ENCODE measurements at regions not wholly inside any gene's neighbourhood (a gene's known extent, or its start where the extent isn't known, plus 50 kb on each side); places are given as distances from the start of the nearest gene placed in this dataset.

DNA sequence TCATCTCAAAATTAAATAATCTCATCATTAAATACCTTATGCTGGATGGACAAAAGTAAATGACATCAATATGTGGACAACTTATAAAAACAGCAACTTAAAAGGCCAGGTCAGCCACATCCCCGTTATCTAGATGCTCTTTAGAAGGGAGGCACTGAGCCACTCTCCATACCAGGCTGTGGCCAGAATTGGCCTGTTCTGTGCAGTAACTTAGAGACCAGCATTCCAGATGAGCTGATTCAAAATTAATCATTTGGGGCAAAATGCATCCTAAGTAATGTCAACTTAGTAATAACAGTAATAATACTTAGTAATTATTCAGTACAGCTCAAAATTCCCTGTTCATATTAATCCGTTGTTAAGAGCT lies 373.6 kb downstream of the FBXW7 start:
- ChIA-PET CTCF (no interaction called here), POLR2A (no interaction called here)
- H3K4me3 ChIP-seq (ENCODE audit: low read depth, low read length) = no peak overlapping the region
- TF ChIP-seq CTCF (IDR thresholded peaks at IDR 0.05; ENCODE audit: insufficient read depth, low read length, missing control alignments) = no peak
- DNase-seq (ENCODE audit: low read depth, low spot score) = no peak

GRCh38 chr4:152161676-152162330 lies 374.1 kb downstream of the FBXW7 start:
- no peak overlapping the region for H3K4me3 ChIP-seq (ENCODE audit: low read depth, low read length)
- no peak for DNase-seq (ENCODE audit: low read depth, low spot score)
- no peak for TF ChIP-seq CTCF (IDR thresholded peaks at IDR 0.05; ENCODE audit: insufficient read depth, low read length, missing control alignments)
- CTCF ChIA-PET = no interaction called here
- POLR2A ChIA-PET = no interaction called here

GRCh38 chr4:152160225-152160800 lies 375.6 kb downstream of the FBXW7 start:
- TF ChIP-seq CTCF (IDR thresholded peaks at IDR 0.05; ENCODE audit: insufficient read depth, low read length, missing control alignments) = no peak
- no peak overlapping the region for H3K4me3 ChIP-seq (ENCODE audit: low read depth, low read length)
- CTCF ChIA-PET = no interaction called here
- DNase-seq (ENCODE audit: low read depth, low spot score) = no peak
- POLR2A ChIA-PET = no interaction called here

- no peak for TF ChIP-seq CTCF (IDR thresholded peaks at IDR 0.05; ENCODE audit: insufficient read depth, low read length, missing control alignments)
- no peak overlapping the region for H3K4me3 ChIP-seq (ENCODE audit: low read depth, low read length)
- no peak for DNase-seq (ENCODE audit: low read depth, low spot score)
- POLR2A ChIA-PET = no interaction called here
- CTCF ChIA-PET = no interaction called here
Observed at GRCh38 chr4:152159773-152160172, 376.1 kb downstream of the FBXW7 start.

DNA sequence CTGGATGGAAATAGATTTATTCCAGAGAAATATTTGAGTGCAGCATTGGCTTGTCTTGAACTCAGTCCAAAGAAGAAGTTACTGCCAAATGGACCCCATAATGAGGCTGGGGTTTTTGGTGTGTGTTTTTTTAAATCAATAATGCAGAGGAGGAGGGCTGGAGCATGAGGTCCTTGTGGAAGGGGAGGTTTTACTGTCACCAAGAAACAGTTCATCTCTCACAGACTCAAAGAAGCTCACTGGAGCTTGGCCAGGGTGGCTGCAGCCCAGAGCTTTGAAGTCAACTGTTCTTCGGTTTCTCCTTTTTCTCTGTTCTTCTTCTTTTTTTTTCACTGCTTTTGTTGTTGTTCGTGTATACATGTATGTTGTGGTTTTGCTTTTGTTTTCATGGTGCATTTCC lies 377.7 kb downstream of the FBXW7 start:
- ChIA-PET POLR2A (no interaction called here), CTCF (no interaction called here)
- DNase-seq (ENCODE audit: low read depth, low spot score) = no peak
- TF ChIP-seq CTCF (IDR thresholded peaks at IDR 0.05; ENCODE audit: insufficient read depth, low read length, missing control alignments) = no peak
- no peak overlapping the region for H3K4me3 ChIP-seq (ENCODE audit: low read depth, low read length)

- TF ChIP-seq CTCF (IDR thresholded peaks at IDR 0.05; ENCODE audit: insufficient read depth, low read length, missing control alignments) = no peak
- DNase-seq (ENCODE audit: low read depth, low spot score) = no peak
- POLR2A ChIA-PET = no interaction called here
- H3K4me3 ChIP-seq (ENCODE audit: low read depth, low read length) = no peak overlapping the region
- CTCF ChIA-PET = no interaction called here
Observed at GRCh38 chr4:152157629-152158028, 378.3 kb downstream of the FBXW7 start.
